Progenitor cell of endocrine pancreas (in vitro differentiated cells): ENCODE measurements at regions not wholly inside any gene's neighbourhood (a gene's known extent, or its start where the extent isn't known, plus 50 kb on each side); places are given as distances from the start of the nearest gene placed in this dataset.
"Not testable (repeated sequence)": the region's sequence is repeated elsewhere in the genome, so short reads cannot be mapped to it uniquely, and the experiment has no call there.

Experiments used
- DNase-seq: peaks from one replicate; pipeline ENCODE4 v3.0.0; 2021; ENCODE audit warnings: low spot score; ENCODE audit not compliant: unreplicated experiment
- H3K27ac Mint-ChIP-seq: 2 replicates; pipeline ENCODE4 v1.8.0; 2021; ENCODE audit warnings: mild to moderate bottlenecking, moderate library complexity, mixed read lengths
- H3K27me3 Mint-ChIP-seq: 2 replicates; pipeline ENCODE4 v1.8.0; 2021; ENCODE audit warnings: mixed read lengths
- H3K36me3 Mint-ChIP-seq: 2 replicates; pipeline ENCODE4 v1.8.0; 2022; ENCODE audit warnings: mixed read lengths; ENCODE audit not compliant: insufficient read depth
- H3K4me1 Mint-ChIP-seq: 2 replicates; pipeline ENCODE4 v1.8.0; 2021; ENCODE audit warnings: low read depth, mixed read lengths
- H3K4me3 Mint-ChIP-seq: 2 replicates; pipeline ENCODE4 v1.8.0; 2021; ENCODE audit warnings: low read depth, mild to moderate bottlenecking, moderate library complexity, mixed read lengths
- H3K9me3 Mint-ChIP-seq: 2 replicates; pipeline ENCODE4 v1.8.0; 2021; ENCODE audit warnings: low read depth, mixed read lengths
- TF ChIP-seq, protein P1 (sequence below): fragments of 200-600 bp; sonication (generic); IDR thresholded peaks from one replicate; pipeline ENCODE4 v1.5.0; 2021; ENCODE audit warnings: antibody characterized with exemption, mild to moderate bottlenecking; ENCODE audit not compliant: unreplicated experiment

DNA sequence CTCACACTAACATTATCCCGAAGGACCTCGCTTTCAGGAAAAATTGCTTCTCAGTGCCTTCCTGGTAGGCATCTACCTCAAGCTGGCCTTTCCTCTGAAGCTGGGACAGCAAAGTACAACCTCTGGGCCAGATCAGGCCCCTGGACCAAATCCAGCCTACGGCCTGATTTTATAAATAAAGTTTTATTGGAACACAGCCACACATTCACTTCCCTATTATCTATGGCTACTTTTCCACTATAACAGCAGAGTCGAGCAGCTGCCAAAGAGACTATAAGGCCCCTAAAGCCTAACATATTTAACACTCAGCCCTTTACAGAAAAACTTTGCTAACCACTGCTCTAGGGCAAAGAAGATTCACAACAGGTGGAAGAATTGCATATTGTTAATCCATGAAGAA lies 554.3 kb downstream of the NTRK3 start:
- H3K4me3 Mint-ChIP-seq: no peak overlapping the region
- DNase-seq: no peak
- peaks cover 5% of the 10 kb centered on the region for H3K9me3 Mint-ChIP-seq
- peaks cover 11% of the 10 kb centered on the region for H3K27me3 Mint-ChIP-seq
- no peak overlapping the region for H3K27ac Mint-ChIP-seq
- TF ChIP-seq, protein P1, sequence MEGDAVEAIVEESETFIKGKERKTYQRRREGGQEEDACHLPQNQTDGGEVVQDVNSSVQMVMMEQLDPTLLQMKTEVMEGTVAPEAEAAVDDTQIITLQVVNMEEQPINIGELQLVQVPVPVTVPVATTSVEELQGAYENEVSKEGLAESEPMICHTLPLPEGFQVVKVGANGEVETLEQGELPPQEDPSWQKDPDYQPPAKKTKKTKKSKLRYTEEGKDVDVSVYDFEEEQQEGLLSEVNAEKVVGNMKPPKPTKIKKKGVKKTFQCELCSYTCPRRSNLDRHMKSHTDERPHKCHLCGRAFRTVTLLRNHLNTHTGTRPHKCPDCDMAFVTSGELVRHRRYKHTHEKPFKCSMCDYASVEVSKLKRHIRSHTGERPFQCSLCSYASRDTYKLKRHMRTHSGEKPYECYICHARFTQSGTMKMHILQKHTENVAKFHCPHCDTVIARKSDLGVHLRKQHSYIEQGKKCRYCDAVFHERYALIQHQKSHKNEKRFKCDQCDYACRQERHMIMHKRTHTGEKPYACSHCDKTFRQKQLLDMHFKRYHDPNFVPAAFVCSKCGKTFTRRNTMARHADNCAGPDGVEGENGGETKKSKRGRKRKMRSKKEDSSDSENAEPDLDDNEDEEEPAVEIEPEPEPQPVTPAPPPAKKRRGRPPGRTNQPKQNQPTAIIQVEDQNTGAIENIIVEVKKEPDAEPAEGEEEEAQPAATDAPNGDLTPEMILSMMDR: no peak
- H3K4me1 Mint-ChIP-seq: peaks cover 4% of the 10 kb centered on the region
- no peaks in the 10 kb centered on the region for H3K36me3 Mint-ChIP-seq

- H3K27ac Mint-ChIP-seq, H3K4me3 Mint-ChIP-seq, DNase-seq, H3K4me1 Mint-ChIP-seq, H3K9me3 Mint-ChIP-seq, H3K36me3 Mint-ChIP-seq, H3K27me3 Mint-ChIP-seq: not testable (repeated sequence)
These were observed 558.1 kb downstream of the NTRK3 start for GRCh38 chr15:87698467-87698866.

- Mint-ChIP-seq H3K4me3 (no peak overlapping the region), H3K27me3 (peaks cover 2% of the 10 kb centered on the region), H3K27ac (no peak overlapping the region), H3K4me1 (no peaks in the 10 kb centered on the region), H3K9me3 (peaks cover 10% of the 10 kb centered on the region), H3K36me3 (no peaks in the 10 kb centered on the region)
- no peak for DNase-seq
- TF ChIP-seq, protein P1: no peak
These were observed 566.8 kb downstream of the NTRK3 start for GRCh38 chr15:87689716-87690115.

- Mint-ChIP-seq H3K4me1 (no peaks in the 10 kb centered on the region), H3K4me3 (no peak overlapping the region), H3K27ac (no peak overlapping the region), H3K9me3 (peaks cover 7% of the 10 kb centered on the region), H3K27me3 (peaks cover 2% of the 10 kb centered on the region), H3K36me3 (no peaks in the 10 kb centered on the region)
- no peak for DNase-seq
- TF ChIP-seq, protein P1: no peak
These were observed 569.0 kb downstream of the NTRK3 start for GRCh38 chr15:87687523-87687870.

DNA sequence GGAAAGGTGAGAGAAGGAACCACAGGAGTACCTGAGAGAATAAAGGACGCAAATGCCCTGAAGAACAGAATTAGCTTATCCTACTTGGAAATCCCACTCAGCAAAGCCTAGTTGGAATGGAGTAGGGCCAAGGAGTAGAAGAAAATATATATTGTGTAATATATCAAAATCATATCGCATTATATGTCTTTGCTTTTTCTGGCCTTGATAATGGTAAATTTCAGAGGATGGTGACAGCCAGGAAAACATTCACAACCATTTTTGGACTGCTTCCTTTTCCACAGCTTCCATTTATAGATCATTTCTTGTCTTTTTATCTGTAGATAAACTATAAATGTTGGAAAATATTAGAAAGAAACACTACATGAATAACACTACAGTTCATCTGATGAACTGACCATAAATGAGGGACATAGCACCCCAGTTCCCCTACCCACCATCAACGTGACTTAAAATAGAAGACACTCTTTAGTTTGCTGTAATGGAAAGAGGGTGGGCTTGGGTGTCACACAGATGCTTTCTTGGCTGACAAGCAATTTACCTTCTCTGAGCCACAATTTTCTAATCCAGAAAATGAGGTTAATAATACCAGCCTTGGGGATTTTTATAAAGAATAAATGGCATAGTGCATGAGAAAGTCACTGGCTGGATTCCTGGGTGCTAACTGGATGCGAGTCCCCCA lies 569.6 kb downstream of the NTRK3 start:
- H3K9me3 Mint-ChIP-seq: peaks cover 3% of the 10 kb centered on the region
- H3K27me3 Mint-ChIP-seq: peaks cover 2% of the 10 kb centered on the region
- DNase-seq: no peak
- H3K27ac Mint-ChIP-seq: no peak overlapping the region
- H3K4me1 Mint-ChIP-seq: no peaks in the 10 kb centered on the region
- H3K36me3 Mint-ChIP-seq: no peaks in the 10 kb centered on the region
- TF ChIP-seq, protein P1: no peak
- H3K4me3 Mint-ChIP-seq: no peak overlapping the region

- Mint-ChIP-seq H3K27ac (no peak overlapping the region), H3K27me3 (peaks cover 2% of the 10 kb centered on the region), H3K4me1 (no peaks in the 10 kb centered on the region), H3K9me3 (no peaks in the 10 kb centered on the region), H3K36me3 (no peaks in the 10 kb centered on the region), H3K4me3 (no peak overlapping the region)
- no peak for DNase-seq
- TF ChIP-seq, protein P1: no peak
These were observed 570.2 kb downstream of the NTRK3 start for GRCh38 chr15:87686339-87686738.
